GM18505 (cell line): ENCODE measurements at regions not wholly inside any gene's neighbourhood (a gene's known extent, or its start where the extent isn't known, plus 50 kb on each side); places are given as distances from the start of the nearest gene placed in this dataset.
"Not testable (repeated sequence)": the region's sequence is repeated elsewhere in the genome, so short reads cannot be mapped to it uniquely, and the experiment has no call there.

Source experiments
- ATAC-seq: cut with Tn5 transposase; IDR thresholded peaks from one replicate; pipeline ENCODE4 v1.9.1; 2021; ENCODE audit not compliant: unreplicated experiment
- POLR2A ChIP-seq: IDR thresholded peaks from 4 replicates; pipeline ENCODE4 v1.6.1; 2011; ENCODE audit warnings: borderline replicate concordance; ENCODE audit not compliant: insufficient read depth, insufficient read length; ENCODE audit errors: extremely low read depth

DNA sequence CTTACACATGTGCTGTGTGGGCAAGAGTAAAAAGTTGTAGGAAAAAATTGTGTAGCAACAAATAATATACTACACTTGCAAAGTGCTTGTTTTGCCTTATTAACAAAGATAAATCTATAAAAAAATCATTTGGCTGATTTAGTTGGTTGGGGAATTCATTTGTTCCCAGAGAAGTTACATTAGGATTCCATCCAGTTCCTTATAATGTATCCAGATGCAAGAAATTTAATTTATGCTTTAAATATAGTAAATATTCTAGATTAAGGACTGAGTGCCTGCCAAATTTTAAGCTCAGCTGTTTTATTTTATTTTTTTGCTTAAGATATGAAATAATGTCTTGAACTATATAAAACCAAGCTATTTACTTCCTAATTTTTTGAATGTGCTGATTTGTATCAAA is 1169.9 kb downstream of the NXPH1 start:
- ATAC-seq, result no peak
- no peak for TF ChIP-seq POLR2A

DNA sequence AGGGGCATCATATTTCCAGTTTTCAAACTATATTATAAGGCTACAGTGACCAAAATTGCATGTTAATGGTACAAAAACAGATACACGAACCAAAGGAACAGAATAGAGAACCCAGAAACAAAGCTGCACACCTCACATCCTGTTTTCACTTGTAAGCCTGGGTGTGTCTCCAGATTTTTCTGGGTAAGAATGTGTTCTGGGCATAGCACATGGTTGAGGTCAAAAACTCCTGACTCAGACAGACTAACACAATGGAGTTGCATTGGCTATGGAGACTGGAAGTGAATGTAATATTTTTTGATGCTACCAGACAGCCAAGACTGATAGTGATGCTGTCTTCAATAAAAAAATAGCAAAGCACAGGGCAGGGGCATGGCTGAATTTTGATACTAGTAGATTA is 1175.2 kb downstream of the NXPH1 start:
- no peak for ATAC-seq
- no peak for TF ChIP-seq POLR2A

DNA sequence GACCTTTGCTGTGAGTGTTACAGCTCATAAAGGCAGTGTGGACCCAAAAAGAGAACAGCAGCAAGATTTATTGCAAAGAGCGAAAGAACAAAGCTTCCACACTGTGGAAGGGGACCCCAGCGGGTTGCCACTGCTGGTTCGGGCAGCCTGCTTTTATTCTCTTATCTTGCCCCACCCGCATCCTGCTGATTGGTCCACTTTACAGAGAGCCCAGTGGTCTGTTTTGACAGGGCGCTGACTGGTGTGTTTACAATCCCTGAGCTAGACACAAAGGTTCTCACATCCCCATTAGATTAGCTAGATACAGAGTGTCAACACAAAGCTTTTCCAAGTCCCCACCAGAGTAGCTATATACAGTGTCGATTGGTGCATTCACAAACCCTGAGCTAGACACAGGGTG is 1187.5 kb downstream of the NXPH1 start:
- ATAC-seq, result not testable (repeated sequence)

DNA sequence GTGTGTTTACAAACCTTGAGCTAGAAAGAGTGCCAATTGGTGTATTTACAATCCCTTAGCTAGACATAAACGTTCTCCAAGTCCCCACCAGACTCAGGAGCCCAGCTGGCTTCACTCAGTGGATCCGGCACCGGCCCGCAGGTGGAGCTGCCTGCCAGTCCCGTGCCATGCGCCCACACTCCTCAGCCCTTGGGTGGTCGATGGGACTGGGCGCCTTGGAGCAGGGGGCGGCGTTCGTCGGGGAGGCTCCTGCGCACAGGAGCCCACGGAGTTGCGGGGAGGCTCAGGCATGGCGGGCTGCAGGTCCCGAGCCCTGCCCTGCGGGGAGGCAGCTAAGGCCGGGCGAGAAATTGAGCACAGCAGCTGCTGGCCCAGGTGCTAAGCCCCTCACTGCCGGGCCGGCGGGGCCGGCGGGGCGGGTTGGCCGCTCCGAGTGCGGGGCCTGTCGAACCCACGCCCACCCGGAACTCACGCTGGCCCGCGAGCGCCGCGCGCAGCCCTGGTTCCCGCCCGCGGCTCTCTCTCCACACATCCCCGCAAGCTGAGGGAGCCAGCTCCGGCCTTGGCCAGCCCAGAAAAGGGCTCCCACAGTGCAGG is 1188.0 kb downstream of the NXPH1 start:
- not testable (repeated sequence) for ATAC-seq

DNA sequence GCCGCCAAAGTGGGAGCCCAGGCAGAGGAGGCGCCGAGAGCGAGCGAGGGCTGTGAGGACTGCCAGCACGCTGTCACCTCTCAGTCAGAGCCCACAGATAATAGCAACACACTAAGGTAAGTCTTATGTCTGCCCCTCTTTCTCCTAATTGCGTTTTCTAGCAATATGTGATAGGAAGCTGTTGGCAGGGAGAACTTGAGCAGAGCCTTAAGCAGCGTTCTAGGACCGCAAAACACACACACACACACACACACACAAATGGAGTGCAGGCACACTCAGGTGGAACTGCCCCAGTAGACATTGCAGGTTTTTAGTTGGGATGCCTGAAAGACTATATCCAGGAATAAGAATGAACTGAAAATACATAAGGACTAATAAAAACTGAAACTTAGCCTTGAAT is 1188.5 kb downstream of the NXPH1 start:
- ATAC-seq, result no peak
- no peak for TF ChIP-seq POLR2A

DNA sequence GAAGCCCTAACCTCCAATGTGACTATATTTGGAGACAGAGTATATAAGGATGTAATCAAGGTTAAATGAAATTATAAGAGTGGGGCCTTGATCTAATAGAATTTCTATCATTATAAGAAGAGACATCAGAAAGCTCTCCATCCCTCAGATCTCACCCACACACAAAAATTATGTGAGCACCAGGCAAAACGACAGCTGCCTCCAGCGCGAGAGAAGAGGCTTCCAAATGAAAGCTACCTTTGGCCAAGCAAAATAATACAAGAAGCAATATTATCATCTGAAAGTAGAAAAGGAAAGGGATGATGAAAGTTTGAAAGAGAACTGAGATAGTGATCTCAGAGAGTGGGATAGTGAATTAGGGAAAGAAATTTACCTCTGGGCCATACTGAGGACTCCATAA is 1192.5 kb downstream of the NXPH1 start:
- ATAC-seq, result no peak
- no peak for TF ChIP-seq POLR2A

DNA sequence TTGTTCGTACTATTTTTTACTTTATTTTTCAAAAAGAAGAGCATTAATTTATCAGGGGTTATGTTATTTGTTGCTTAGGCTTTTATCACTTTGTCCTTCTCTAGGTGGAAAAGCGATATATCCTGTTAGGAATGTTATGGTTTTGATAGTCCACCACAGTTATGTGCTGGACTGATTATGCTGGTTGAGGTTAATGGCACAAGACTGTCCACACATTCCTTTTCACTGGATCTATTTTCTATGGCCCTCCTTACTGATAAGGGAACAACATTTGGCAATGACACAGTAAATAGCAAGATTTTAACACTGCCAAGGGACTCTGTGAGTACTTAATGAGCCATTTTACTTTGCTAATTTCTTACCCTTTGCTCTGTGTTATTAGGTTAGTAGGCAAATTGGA is 1212.3 kb downstream of the NXPH1 start:
- ATAC-seq, result no peak
- TF ChIP-seq POLR2A, result no peak

DNA sequence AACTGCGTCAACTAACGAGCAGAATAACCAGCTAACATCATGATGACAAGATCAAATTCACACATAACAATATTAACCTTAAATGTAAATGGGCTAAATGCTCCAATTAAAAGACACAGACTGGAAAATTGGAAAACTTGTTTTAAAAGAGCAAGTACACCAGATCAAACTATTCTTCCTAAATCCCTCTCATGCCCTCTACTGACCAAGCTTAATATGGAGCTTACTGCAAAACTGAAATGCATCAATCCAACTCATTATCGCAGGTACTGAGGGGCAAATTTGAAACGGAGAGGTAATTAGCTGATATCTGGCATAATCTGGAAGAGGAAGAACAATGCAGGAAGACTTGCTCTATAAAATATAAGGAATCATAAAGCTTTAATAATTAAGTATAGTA is 1223.8 kb downstream of the NXPH1 start:
- ATAC-seq, result no peak
- TF ChIP-seq POLR2A, result no peak

DNA sequence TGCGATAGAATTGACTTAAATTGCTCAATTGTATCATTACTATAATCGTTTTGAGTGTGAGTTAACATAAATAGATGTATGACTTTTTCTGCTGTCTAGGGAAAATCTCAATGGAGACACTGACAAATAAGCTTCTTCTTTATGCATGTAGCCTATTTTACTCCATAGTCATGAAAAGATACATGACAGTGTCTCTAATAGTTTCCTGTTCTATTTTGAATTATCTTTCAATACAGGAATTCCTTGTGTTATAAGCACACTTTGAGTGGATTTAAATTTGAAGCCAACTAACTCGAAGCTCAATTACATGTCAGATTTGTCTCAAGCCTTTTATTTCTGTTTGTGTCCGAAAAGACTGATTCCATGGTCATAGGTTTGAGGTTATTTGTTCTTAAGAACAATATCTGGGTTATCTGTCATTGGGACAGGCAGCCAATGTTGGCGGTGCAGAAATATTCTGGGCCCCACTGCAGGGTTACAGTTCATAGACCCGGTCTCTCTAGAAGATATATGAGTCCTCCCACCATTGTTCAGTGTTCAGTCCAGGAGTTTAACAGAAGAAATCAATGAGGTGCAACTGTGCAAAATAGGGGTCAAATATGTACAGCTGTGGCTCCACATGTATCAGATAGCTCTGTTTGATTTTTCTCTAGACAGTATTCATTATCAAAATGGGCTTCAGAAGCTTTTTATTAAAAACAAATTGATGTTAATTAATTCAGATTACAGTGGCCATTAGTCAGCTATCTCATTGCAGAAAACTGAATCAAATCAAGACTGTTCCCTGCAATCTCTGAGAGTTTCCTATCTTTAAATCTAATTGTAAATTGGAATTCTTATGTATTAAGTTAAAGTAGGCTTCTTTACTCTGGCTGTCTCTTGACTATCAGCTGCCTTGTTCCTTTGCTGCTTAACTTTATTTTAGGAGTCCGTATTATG is 1238.8 kb downstream of the NXPH1 start:
- ATAC-seq, result no peak

DNA sequence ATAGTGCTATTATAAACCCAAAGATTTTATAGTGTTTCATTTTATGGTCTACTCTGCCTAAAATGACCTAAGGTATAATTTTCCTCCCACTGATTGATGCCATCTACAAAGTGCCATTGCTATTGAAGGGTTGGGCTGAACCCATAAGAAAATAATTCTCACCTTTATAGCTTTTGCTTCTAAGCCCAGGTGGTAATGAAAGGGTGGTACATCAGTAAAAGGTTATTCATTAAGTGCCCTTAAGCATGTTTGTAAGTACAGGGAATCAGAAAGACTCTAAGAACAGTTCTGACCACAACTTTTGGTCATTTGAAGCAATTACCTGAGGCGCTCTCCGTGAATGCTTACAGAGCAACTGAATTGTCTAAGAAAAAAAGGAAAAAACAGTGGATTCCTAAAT is 1247.3 kb downstream of the NXPH1 start:
- TF ChIP-seq POLR2A, result no peak
- ATAC-seq, result no peak

More for the DNA sequence above, 1238.8 kb downstream of the NXPH1 start:
- TF ChIP-seq POLR2A, result no peak

DNA sequence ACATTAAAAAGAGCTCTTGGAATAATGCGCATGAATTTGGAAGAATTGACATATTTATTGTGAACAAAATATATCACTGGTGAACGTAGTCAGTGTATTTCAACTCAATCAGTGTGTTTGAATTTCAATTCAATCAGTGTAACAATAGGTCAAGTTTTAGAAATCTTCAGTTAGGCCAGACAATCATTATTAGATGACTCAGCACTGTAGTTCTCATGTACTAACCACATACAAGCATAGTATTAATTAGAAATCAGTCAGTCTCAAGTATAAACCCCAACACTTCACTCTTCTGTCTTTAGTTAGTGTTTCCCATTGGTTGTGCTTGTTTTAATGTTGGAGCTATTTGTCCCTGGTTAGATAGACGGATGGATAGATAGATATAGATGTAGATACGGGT is 1247.9 kb downstream of the NXPH1 start:
- no peak for TF ChIP-seq POLR2A

DNA sequence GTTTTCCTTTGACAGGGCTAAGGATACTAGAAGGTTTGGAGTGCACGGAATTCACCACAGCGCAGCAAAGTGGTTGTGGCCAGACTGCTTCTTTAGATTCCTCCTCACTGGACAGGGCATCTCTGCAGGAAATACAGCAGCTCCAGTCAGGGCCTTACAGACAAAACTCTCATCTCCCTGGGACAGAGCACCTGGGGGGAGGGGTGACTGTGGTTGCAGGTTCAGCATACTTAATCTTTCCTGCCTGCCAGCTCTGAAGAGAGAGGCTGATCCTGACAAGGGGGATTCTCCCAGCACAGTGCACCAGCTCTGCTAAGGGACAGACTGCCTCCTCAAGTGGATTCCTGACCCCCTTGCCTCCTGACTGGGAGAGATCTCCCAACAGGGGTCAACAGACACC is 1257.9 kb downstream of the NXPH1 start:
- ATAC-seq, result no peak

More for the DNA sequence above, 1247.9 kb downstream of the NXPH1 start:
- no peak for ATAC-seq

DNA sequence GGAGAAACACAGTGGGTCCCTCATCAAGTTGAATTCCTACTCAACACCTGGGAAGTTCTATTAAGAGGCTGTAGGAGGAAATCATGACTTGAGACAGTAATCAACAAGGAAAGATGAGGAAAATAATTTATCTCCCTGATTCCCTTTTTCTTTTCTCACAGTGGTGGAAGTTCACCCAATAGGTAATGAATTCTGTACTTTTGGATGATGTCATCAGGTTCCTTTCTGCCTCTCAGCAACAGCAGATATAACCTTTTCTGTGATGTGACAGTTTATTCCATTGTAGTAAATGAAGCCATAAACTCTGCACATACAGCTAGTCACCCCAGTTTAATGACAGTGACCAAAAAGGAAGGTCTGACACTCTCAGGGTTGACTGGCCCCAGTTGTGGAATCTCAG is 1265.0 kb downstream of the NXPH1 start:
- no peak for ATAC-seq
- no peak for TF ChIP-seq POLR2A

More for the DNA sequence above, 1257.9 kb downstream of the NXPH1 start:
- no peak for TF ChIP-seq POLR2A

DNA sequence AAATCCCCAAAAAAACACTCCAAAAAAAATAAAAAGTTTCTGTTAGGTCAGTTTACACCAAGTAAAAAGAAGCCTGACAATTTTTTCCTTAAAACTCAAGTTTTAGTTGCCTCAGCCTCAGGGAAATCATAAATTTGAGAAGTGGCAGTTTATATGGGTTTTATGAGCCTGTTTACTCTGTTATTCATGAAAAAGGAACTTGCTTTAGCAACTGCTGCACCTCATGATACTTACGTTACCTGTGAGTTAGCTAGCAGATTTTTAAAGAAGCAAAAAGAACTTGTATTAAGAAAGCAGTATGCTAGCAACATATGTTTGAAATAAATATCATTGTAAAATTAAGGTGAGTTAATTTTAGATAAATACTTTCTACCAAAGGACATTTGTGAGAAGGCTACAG is 1264.5 kb upstream of the PHF14 start:
- TF ChIP-seq POLR2A, result no peak
- ATAC-seq, result no peak
